GM19043 (cell line): ENCODE measurements at regions not wholly inside any gene's neighbourhood (a gene's known extent, or its start where the extent isn't known, plus 50 kb on each side); places are given as distances from the start of the nearest gene placed in this dataset.
A peak's percentile ranks its signal among the peaks of the same experiment; 100 is the strongest.

Source experiments
- ATAC-seq: cut with Tn5 transposase; IDR thresholded peaks from one replicate; pipeline ENCODE4 v1.9.1; 2021; ENCODE audit warnings: low read depth; ENCODE audit not compliant: unreplicated experiment

- ATAC-seq, result no peak
Measured at GRCh38 chr18:2380101-2380500, 191.2 kb downstream of the METTL4 start.

- ATAC-seq, result no peak
Measured at GRCh38 chr18:2381539-2381938, 189.8 kb downstream of the METTL4 start.

GRCh38 chr18:2387588-2387987, 183.7 kb downstream of the METTL4 start:
- no peak for ATAC-seq

DNA sequence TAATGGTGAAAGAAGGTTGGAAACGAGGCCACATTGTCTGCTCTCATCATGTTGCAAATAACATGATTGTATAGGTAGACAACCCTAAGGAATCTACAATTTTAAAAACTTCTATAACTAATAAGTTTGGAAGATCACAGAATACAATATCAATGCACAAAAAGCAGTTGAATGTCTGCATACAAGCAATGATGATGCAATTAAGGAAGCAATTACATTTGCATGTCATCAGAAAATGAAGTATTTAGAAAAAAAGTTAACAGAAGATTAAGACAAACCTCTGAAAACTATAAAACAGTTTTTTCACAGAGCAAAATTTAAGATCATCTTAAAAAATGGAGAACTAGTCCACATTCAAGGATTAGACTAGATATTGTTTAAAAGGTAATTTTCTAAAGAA, 181.1 kb downstream of the METTL4 start:
- no peak for ATAC-seq

DNA sequence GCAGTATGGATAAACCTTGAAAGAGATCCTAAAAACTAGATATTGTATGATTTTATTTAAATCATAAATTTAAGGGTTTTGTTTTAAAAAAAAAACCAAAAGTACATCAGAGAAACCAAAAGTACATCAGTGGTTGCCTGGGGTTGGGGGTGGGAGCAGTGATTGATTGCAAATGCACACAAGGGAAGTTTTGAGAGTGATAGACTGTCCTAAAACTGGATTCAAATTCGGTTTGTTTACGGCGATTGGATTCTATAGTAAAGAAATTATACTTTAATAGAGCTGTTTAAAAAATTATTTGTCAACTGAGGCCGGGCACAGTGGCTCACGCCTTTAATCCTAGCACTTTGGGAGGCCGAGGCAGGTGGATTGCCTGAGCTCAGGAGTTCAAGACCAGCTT, 179.8 kb downstream of the METTL4 start:
- ATAC-seq, result no peak

DNA sequence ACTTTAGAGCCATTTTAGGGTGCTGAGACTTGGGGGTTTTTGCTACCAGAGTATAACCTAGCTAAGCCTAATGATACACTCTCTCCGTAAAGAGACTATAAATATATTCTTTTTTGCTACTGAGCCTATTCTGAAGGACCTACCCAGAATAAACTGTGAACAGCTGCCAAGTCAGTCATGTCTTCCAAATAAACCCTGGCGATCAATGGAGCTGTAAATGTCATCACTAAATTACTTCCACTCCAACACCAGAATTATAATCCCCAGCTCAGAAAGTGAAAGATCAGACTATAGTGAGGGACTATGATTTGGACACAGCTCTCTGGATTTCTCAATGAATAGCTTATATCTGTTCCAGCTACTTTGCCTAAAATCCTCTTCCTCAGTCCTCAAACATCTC, 178.9 kb downstream of the METTL4 start:
- ATAC-seq, result no peak

DNA sequence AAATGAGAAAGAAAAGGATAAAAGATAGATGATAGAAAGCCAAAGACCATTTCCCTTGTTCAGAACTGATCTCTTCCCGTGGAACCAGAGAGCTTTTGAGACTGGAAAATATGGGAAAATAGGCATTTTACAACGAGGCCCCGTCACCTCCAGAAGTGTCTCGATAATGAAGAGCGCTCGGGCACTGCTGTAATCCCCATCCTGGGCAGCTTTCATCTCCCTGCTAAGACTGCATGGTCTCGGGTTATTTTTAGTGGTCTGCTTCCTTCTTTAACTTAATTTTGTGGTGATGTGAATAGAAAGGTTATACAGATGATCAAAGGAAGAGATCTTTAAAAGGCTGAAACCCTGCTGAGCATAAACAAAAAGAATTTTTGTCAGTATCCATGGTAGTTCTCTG, 176.6 kb downstream of the METTL4 start:
- no peak for ATAC-seq

DNA sequence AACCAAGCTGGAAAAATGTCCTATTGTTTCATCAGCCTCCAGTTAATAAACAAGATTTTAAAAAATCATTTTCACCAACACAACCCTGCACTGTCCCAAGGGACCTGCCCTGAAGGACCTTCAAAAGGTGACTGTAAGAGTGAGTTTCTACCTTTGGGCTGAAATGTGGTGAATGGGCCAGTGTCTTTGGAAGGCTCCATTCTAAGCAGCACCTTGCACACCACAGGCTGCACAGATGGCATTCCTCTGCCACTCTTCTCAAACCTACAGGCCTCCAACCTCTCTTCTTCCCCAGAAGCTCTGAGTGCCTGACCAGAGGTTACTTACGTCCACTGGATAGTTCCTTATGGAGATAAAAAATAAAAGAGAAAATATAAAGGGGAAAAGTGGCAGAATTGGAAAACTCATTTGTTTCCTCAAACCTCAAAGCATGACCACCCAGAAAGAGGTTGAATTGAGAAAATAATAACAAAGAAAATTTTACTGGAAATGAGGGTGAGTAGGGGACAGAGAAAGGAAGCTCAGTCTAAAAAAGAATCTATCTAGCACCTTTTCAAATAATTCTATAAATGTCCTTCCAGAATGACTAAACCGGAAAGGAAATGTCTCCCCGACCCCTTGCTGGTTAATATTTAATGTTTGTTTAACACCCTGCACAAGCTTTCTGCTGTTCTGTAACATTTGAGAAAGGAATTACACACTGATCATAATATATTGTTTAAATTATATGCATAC, 175.7 kb downstream of the METTL4 start:
- ATAC-seq, result peak; percentile 81

DNA sequence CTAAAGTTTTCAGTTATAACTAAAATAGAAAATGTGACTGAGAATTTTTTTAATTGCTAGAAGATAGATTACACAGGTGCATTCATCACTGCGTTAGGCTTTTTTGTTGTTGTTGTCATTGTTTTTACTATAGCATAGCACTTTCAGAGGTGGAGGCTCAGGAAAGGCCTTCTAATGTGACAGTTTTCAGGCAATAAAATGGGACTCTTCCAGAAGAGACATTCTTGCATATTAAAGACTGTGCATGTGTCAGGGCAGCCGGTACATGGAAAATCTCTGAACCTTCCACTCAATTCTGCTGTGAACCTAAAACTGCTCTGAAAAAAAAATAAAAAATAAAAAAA, 175.2 kb downstream of the METTL4 start:
- ATAC-seq, result peak; percentile 30

- ATAC-seq, result no peak
Measured at GRCh38 chr18:2400701-2401196, 170.6 kb downstream of the METTL4 start.

GRCh38 chr18:2402084-2402483, 169.2 kb downstream of the METTL4 start:
- ATAC-seq, result no peak

DNA sequence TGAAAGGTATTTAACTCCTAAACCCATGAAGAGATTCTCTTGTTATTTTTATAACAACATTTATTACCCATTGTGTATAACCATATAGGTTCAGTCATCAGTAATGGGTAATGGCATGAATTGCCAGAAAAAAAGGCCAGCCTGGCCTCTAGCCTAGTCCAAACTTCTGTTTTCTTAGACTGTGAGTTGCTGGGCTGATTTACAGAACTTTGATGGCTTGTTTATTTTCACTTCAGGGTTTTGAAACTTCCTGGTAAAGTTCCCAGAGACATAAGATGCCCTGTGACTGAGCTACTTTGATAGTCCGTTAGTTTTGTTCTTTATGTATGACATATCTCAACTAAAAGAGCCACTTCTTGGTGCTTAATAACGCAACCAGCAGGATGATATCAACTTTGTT, 164.8 kb downstream of the METTL4 start:
- no peak for ATAC-seq

- no peak for ATAC-seq
Measured at GRCh38 chr18:2407961-2408360, 163.3 kb downstream of the METTL4 start.

GRCh38 chr18:2409906-2410305, 161.4 kb downstream of the METTL4 start:
- ATAC-seq, result no peak

DNA sequence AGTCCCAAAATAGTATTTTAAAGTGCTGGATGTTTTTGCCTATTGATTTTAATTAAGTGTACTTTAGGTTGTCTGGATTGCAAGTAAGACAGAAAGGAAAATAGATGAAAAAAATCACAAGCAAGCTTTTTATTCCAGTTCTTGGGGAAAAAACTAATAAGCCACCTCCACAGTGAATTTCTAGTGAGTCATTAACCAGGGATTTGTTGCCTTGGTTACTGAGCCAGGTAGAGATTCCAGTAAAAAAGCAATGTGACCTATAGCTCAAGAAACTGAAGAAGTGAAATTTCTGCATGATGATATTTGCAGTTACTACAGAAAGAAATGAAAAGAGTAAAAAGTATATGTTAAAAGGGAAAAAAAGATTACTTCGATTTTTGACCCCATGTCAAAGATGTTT, 160.6 kb downstream of the METTL4 start:
- no peak for ATAC-seq

GRCh38 chr18:2411381-2411960, 159.8 kb downstream of the METTL4 start:
- ATAC-seq, result no peak

- no peak for ATAC-seq
Measured at GRCh38 chr18:2412281-2412680, 159.0 kb downstream of the METTL4 start.

- no peak for ATAC-seq
Measured at GRCh38 chr18:2412996-2413751, 158.1 kb downstream of the METTL4 start.

- no peak for ATAC-seq
Measured at GRCh38 chr18:2414235-2414634, 157.1 kb downstream of the METTL4 start.

GRCh38 chr18:2415656-2416055, 155.6 kb downstream of the METTL4 start:
- no peak for ATAC-seq

- no peak for ATAC-seq
Measured at GRCh38 chr18:2417861-2418610, 153.3 kb downstream of the METTL4 start.
